Keratinocyte (primary cell): ENCODE measurements at regions not wholly inside any gene's neighbourhood (a gene's known extent, or its start where the extent isn't known, plus 50 kb on each side); places are given as distances from the start of the nearest gene placed in this dataset.

Experiments
- EZH2 ChIP-seq: IDR thresholded peaks from one replicate; pipeline ENCODE4 v1.6.1; 2012; ENCODE audit warnings: inconsistent platforms, mild to moderate bottlenecking, low read length, moderate library complexity
- TF ChIP-seq, protein P1 (sequence below), 3 experiments: IDR thresholded peaks in 1 of 3; conservative IDR thresholded peaks in 1 of 3; optimal IDR thresholded peaks in 1 of 3; 2 replicates in 2 of 3; 3 replicates in 1 of 3; pipeline versions ENCODE3 to v1.5.1; 2011; ENCODE audit warnings: low read length in 3 of 3, mild to moderate bottlenecking in 3 of 3, moderate library complexity in 2 of 3, control low read depth in 1 of 3, inconsistent platforms in 1 of 3; ENCODE audit not compliant: insufficient read depth in 2 of 3; ENCODE audit errors: extremely low read depth in 1 of 3

DNA sequence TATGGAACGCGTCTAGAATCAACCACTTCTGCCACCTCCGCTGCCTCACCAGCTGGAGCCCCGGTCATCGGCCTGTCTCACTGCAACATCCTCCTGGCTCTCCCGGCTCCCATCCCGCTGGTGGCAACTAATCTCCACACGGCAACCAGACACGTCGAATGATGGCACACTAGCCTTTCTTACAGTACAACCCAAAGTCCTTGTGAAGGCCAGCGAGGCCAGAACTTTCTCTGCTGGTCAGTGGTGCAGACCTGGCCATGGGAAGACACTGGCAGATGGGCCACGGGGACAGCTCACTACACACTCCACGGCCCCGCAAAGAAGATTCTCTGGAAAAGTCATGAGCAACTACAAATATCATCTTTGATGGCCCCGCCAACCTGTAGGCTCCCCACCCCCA is 117.6 kb downstream of the RMI2 start:
- TF ChIP-seq, protein P1, sequence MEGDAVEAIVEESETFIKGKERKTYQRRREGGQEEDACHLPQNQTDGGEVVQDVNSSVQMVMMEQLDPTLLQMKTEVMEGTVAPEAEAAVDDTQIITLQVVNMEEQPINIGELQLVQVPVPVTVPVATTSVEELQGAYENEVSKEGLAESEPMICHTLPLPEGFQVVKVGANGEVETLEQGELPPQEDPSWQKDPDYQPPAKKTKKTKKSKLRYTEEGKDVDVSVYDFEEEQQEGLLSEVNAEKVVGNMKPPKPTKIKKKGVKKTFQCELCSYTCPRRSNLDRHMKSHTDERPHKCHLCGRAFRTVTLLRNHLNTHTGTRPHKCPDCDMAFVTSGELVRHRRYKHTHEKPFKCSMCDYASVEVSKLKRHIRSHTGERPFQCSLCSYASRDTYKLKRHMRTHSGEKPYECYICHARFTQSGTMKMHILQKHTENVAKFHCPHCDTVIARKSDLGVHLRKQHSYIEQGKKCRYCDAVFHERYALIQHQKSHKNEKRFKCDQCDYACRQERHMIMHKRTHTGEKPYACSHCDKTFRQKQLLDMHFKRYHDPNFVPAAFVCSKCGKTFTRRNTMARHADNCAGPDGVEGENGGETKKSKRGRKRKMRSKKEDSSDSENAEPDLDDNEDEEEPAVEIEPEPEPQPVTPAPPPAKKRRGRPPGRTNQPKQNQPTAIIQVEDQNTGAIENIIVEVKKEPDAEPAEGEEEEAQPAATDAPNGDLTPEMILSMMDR (optimal IDR thresholded peaks at IDR 0.05 in 1 of 3, IDR thresholded peaks at IDR 0.05 in 1 of 3, conservative IDR thresholded peaks at IDR 0.05 in 1 of 3; ENCODE audit: extremely low read depth in 1 of 3, insufficient read depth in 2 of 3, low read length in 3 of 3) = no peak
- no peak for TF ChIP-seq EZH2
